ENCODE measurements at regions not wholly inside any gene's neighbourhood (a gene's known extent, or its start where the extent isn't known, plus 50 kb on each side); places are given as distances from the start of the nearest gene placed in this dataset.

GRCh38 chr13:39988351-39988750, 332.9 kb downstream of the COG6 start (continued):
- TF ChIP-seq EMX1 (CRISPR knock-in tag; IDR thresholded peaks at IDR 0.05): no peak
- TF ChIP-seq MXD4 (CRISPR knock-in tag; IDR thresholded peaks at IDR 0.05; ENCODE audit: borderline replicate concordance): no peak
- TF ChIP-seq KAT7 (CRISPR knock-in tag; IDR thresholded peaks at IDR 0.05; ENCODE audit: borderline replicate concordance): no peak
- no peak for TF ChIP-seq FOXP1 (CRISPR knock-in tag; IDR thresholded peaks at IDR 0.05; ENCODE audit: borderline replicate concordance)

- no peak for DNase-seq (ENCODE audit: low spot score)
- no peak for ATAC-seq
- Mint-ChIP-seq H3K36me3 (no peaks in the 10 kb centered on the region), H3K4me3 (no peak overlapping the region), H3K9me3 (peaks cover 20% of the 10 kb centered on the region), H3K4me1 (no peaks in the 10 kb centered on the region), H3K27me3 (ENCODE audit: low read depth) (no peaks in the 10 kb centered on the region; the same call in 1 of the 2 replicates), H3K27ac (no peak overlapping the region)
- CTCF ChIA-PET: no interaction called here
- POLR2A ChIA-PET: interaction anchor here (0.6 kb wide), 1 partner anchor 865 kb away, joined by 4 read pairs; no protein-coding TSS in a partner anchor
- no peak for TF ChIP-seq MYBL2 (CRISPR knock-in tag; IDR thresholded peaks at IDR 0.05)
- TF ChIP-seq NFYB (CRISPR knock-in tag; conservative IDR thresholded peaks at IDR 0.05; ENCODE audit: low read depth): no peak
- TF ChIP-seq NR3C1 (CRISPR knock-in tag; conservative IDR thresholded peaks at IDR 0.05; ENCODE audit: low read depth): no peak
- TF ChIP-seq ZNF396 (CRISPR knock-in tag; IDR thresholded peaks at IDR 0.05; ENCODE audit: borderline replicate concordance): no peak
- no peak for TF ChIP-seq ZMAT4 (CRISPR knock-in tag; IDR thresholded peaks at IDR 0.05)
- no peak for TF ChIP-seq IRF2 (CRISPR knock-in tag; IDR thresholded peaks at IDR 0.05; ENCODE audit: borderline replicate concordance, low read depth)
- TF ChIP-seq ZNF416 (CRISPR knock-in tag; IDR thresholded peaks at IDR 0.05): no peak
- TF ChIP-seq NFATC4 (CRISPR knock-in tag; IDR thresholded peaks at IDR 0.05): no peak
- no peak for TF ChIP-seq ZNF121 (CRISPR knock-in tag; IDR thresholded peaks at IDR 0.05)
- no peak for TF ChIP-seq ZNF532 (CRISPR knock-in tag; IDR thresholded peaks at IDR 0.05; ENCODE audit: borderline replicate concordance)
- TF ChIP-seq MLX (CRISPR knock-in tag; IDR thresholded peaks at IDR 0.05): no peak
- TF ChIP-seq E2F5 (CRISPR knock-in tag; IDR thresholded peaks at IDR 0.05): no peak
Measured at GRCh38 chr13:39998166-39998565, 342.7 kb downstream of the COG6 start.

DNA sequence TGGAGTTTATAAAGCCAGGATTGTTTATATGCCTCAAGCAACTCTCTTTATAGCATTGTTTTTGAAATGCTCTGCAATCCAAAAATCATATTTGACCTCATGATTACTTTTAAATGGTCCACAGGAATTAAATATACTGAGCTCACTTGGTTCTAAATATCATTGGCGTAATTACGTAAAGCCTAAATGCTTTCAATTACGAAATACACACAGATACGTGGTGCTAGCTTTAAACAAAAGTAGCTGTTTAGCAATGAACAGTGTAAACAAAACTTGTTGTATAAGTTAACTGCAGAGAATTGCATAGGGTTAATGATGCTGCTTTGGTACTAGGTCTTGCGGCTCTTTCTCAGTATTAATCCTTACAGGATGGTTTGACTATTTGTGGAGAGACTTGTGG, 346.6 kb downstream of the COG6 start:
- DNase-seq (ENCODE audit: low spot score) (no peak), ATAC-seq (no peak)
- H3K4me1 Mint-ChIP-seq: no peaks in the 10 kb centered on the region
- peaks cover 26% of the 10 kb centered on the region for H3K9me3 Mint-ChIP-seq
- ChIA-PET CTCF (interaction anchor here (1.4 kb wide), 1 partner anchor 59 kb away, joined by 4 read pairs; no protein-coding TSS in a partner anchor), POLR2A (no interaction called here)
- no peaks in the 10 kb centered on the region for H3K27me3 Mint-ChIP-seq (ENCODE audit: low read depth)
- H3K4me3 Mint-ChIP-seq: no peak overlapping the region
- H3K27ac Mint-ChIP-seq: no peak overlapping the region
- no peaks in the 10 kb centered on the region for H3K36me3 Mint-ChIP-seq
- TF ChIP-seq NFYB (CRISPR knock-in tag; conservative IDR thresholded peaks at IDR 0.05; ENCODE audit: low read depth): no peak
- no peak for TF ChIP-seq NR2C2 (CRISPR knock-in tag; IDR thresholded peaks at IDR 0.05)
- no peak for TF ChIP-seq SP1 (CRISPR knock-in tag; conservative IDR thresholded peaks at IDR 0.05)
- TF ChIP-seq, protein P1, sequence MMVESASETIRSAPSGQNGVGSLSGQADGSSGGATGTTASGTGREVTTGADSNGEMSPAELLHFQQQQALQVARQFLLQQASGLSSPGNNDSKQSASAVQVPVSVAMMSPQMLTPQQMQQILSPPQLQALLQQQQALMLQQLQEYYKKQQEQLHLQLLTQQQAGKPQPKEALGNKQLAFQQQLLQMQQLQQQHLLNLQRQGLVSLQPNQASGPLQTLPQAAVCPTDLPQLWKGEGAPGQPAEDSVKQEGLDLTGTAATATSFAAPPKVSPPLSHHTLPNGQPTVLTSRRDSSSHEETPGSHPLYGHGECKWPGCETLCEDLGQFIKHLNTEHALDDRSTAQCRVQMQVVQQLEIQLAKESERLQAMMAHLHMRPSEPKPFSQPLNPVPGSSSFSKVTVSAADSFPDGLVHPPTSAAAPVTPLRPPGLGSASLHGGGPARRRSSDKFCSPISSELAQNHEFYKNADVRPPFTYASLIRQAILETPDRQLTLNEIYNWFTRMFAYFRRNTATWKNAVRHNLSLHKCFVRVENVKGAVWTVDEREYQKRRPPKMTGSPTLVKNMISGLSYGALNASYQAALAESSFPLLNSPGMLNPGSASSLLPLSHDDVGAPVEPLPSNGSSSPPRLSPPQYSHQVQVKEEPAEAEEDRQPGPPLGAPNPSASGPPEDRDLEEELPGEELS (CRISPR knock-in tag; IDR thresholded peaks at IDR 0.05): no peak
- TF ChIP-seq AR (CRISPR knock-in tag; IDR thresholded peaks at IDR 0.05): no peak
- TF ChIP-seq ZNF317 (CRISPR knock-in tag; IDR thresholded peaks at IDR 0.05; ENCODE audit: borderline replicate concordance, low read depth): no peak
- TF ChIP-seq, protein P2, sequence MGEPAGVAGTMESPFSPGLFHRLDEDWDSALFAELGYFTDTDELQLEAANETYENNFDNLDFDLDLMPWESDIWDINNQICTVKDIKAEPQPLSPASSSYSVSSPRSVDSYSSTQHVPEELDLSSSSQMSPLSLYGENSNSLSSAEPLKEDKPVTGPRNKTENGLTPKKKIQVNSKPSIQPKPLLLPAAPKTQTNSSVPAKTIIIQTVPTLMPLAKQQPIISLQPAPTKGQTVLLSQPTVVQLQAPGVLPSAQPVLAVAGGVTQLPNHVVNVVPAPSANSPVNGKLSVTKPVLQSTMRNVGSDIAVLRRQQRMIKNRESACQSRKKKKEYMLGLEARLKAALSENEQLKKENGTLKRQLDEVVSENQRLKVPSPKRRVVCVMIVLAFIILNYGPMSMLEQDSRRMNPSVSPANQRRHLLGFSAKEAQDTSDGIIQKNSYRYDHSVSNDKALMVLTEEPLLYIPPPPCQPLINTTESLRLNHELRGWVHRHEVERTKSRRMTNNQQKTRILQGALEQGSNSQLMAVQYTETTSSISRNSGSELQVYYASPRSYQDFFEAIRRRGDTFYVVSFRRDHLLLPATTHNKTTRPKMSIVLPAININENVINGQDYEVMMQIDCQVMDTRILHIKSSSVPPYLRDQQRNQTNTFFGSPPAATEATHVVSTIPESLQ (CRISPR knock-in tag; IDR thresholded peaks at IDR 0.05): no peak
